DND-41 (cell line): ENCODE measurements at regions not wholly inside any gene's neighbourhood (a gene's known extent, or its start where the extent isn't known, plus 50 kb on each side); places are given as distances from the start of the nearest gene placed in this dataset.

Source experiments
- ATAC-seq: fragments of 200-7000 bp; cut with Tn5 transposase; 3 replicates; pipeline ENCODE4 v1.9.1; 2021; ENCODE audit warnings: low read depth; ENCODE audit not compliant: insufficient read depth
- DNase-seq: peaks from one replicate; pipeline ENCODE4 v3.0.0-alpha.2; 2020
- H2AFZ ChIP-seq: 2 replicates; pipeline ENCODE4 v1.6.0; 2012; ENCODE audit warnings: low read depth, low read length
- H3K27ac ChIP-seq: 2 replicates; pipeline ENCODE4 v1.5.1; 2012; ENCODE audit warnings: low read length, inconsistent platforms
- H3K27me3 ChIP-seq: fragments of 200-600 bp; sonication (generic); 2 replicates; pipeline ENCODE4 v1.6.0; 2012; ENCODE audit warnings: low read length, mild to moderate bottlenecking, inconsistent platforms; ENCODE audit not compliant: insufficient read depth, poor library complexity
- H3K36me3 ChIP-seq: 2 replicates; pipeline ENCODE4 v1.5.1; 2012; ENCODE audit warnings: low read length, inconsistent platforms; ENCODE audit not compliant: insufficient read depth
- H3K4me1 ChIP-seq: 2 replicates; pipeline ENCODE4 v1.5.1; 2012; ENCODE audit warnings: mild to moderate bottlenecking, low read length; ENCODE audit not compliant: insufficient read depth
- H3K4me2 ChIP-seq: 2 replicates; pipeline ENCODE4 v1.6.0; 2012; ENCODE audit warnings: mild to moderate bottlenecking, moderate library complexity, low read length, inconsistent platforms; ENCODE audit not compliant: insufficient read depth
- H3K4me3 ChIP-seq, 2 experiments: fragments of 200-600 bp in 1 of 2; shearing (Covaris generic) in 1 of 2; 2 replicates each; pipeline ENCODE4 v1.5.1; 2012 to 2016; ENCODE audit warnings: inconsistent platforms in 2 of 2, low read length in 2 of 2, mild to moderate bottlenecking in 2 of 2, low read depth in 1 of 2, moderate library complexity in 1 of 2
- H3K79me2 ChIP-seq: 2 replicates; pipeline ENCODE4 v1.6.0; 2012; ENCODE audit warnings: low read length, inconsistent platforms; ENCODE audit not compliant: insufficient read depth
- H3K9ac ChIP-seq: 2 replicates; pipeline ENCODE4 v1.6.0; 2012; ENCODE audit warnings: low read depth, mild to moderate bottlenecking, inconsistent platforms, low read length, moderate library complexity
- H3K9me3 ChIP-seq: 2 replicates; pipeline ENCODE4 v1.5.1; 2012; ENCODE audit warnings: low read length, moderate library complexity, mild to moderate bottlenecking, inconsistent platforms; ENCODE audit not compliant: insufficient read depth, severe bottlenecking
- H4K20me1 ChIP-seq: 2 replicates; pipeline ENCODE4 v1.6.0; 2012; ENCODE audit warnings: low read length; ENCODE audit not compliant: insufficient read depth
- EZH2 ChIP-seq: IDR thresholded peaks from 3 replicates; pipeline ENCODE4 v1.6.1; 2012; ENCODE audit warnings: borderline replicate concordance, low read depth, mild to moderate bottlenecking, moderate library complexity, low read length, inconsistent platforms; ENCODE audit not compliant: severe bottlenecking
- TF ChIP-seq, protein P1 (sequence below): IDR thresholded peaks from 2 replicates; pipeline ENCODE4 v1.5.1; 2012; ENCODE audit warnings: borderline replicate concordance, low read length, moderate library complexity, mild to moderate bottlenecking; ENCODE audit not compliant: poor library complexity, severe bottlenecking; ENCODE audit errors: extremely low read depth

- ATAC-seq (no peak), DNase-seq (no peak)
- Histone ChIP-seq H3K27ac (no peak overlapping the region), H3K79me2 (no peaks in the 10 kb centered on the region), H3K36me3 (no peaks in the 10 kb centered on the region), H3K27me3 (no peaks in the 10 kb centered on the region), H3K9ac (no peak overlapping the region), H3K9me3 (peaks cover 2% of the 10 kb centered on the region), H3K4me2 (no peak overlapping the region), H4K20me1 (no peaks in the 10 kb centered on the region), H2AFZ (no peak overlapping the region), H3K4me3 (no peak overlapping the region), H3K4me1 (no peaks in the 10 kb centered on the region)
- TF ChIP-seq, protein P1, sequence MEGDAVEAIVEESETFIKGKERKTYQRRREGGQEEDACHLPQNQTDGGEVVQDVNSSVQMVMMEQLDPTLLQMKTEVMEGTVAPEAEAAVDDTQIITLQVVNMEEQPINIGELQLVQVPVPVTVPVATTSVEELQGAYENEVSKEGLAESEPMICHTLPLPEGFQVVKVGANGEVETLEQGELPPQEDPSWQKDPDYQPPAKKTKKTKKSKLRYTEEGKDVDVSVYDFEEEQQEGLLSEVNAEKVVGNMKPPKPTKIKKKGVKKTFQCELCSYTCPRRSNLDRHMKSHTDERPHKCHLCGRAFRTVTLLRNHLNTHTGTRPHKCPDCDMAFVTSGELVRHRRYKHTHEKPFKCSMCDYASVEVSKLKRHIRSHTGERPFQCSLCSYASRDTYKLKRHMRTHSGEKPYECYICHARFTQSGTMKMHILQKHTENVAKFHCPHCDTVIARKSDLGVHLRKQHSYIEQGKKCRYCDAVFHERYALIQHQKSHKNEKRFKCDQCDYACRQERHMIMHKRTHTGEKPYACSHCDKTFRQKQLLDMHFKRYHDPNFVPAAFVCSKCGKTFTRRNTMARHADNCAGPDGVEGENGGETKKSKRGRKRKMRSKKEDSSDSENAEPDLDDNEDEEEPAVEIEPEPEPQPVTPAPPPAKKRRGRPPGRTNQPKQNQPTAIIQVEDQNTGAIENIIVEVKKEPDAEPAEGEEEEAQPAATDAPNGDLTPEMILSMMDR = no peak
- TF ChIP-seq EZH2 = no peak
Observed at GRCh38 chr4:12875640-12876243, 608.4 kb downstream of the RAB28 start.

- Histone ChIP-seq H3K36me3 (no peaks in the 10 kb centered on the region), H2AFZ (no peak overlapping the region), H3K9ac (no peak overlapping the region), H3K27ac (no peak overlapping the region), H3K4me2 (no peak overlapping the region), H3K27me3 (no peaks in the 10 kb centered on the region), H3K4me3 (no peak overlapping the region), H3K4me1 (no peaks in the 10 kb centered on the region), H3K79me2 (no peaks in the 10 kb centered on the region), H4K20me1 (no peaks in the 10 kb centered on the region), H3K9me3 (peaks cover 2% of the 10 kb centered on the region)
- DNase-seq = no peak
- TF ChIP-seq EZH2 = no peak
- TF ChIP-seq, protein P1 = no peak
- ATAC-seq = no peak
Observed at GRCh38 chr4:12873351-12873750, 610.8 kb downstream of the RAB28 start.

DNA sequence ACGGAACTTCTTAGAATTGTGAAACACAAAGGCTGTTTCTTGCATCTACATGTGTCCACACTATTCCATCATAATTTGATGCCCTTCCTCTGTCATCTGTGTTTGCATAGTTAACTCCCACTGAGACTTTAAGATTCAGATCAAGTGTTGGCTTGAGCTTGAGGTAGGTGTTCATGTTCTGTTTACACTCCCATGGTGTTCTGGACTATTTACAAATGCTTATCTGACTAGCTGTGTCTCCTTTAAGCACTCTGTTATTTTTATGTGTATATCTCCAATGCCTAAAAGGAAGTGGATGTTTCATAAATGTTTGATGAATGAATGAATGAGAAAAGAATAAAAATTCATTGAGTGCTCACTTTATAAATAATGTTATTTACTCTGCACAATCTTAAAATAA, 622.7 kb downstream of the RAB28 start:
- H3K9ac ChIP-seq = no peak overlapping the region
- TF ChIP-seq, protein P1 = no peak
- no peak for TF ChIP-seq EZH2
- no peaks in the 10 kb centered on the region for H3K9me3 ChIP-seq
- no peaks in the 10 kb centered on the region for H3K36me3 ChIP-seq
- no peak for ATAC-seq
- H3K4me3 ChIP-seq = no peak overlapping the region
- no peaks in the 10 kb centered on the region for H3K79me2 ChIP-seq
- H3K27me3 ChIP-seq = no peaks in the 10 kb centered on the region
- no peak overlapping the region for H3K27ac ChIP-seq
- DNase-seq = no peak
- H3K4me1 ChIP-seq = no peaks in the 10 kb centered on the region
- H3K4me2 ChIP-seq = no peak overlapping the region
- no peaks in the 10 kb centered on the region for H4K20me1 ChIP-seq
- no peak overlapping the region for H2AFZ ChIP-seq
